GM12891 (cell line): ENCODE measurements at regions not wholly inside any gene's neighbourhood (a gene's known extent, or its start where the extent isn't known, plus 50 kb on each side); places are given as distances from the start of the nearest gene placed in this dataset.

ENCODE experiments used
- DNase-seq: peaks from one replicate; pipeline ENCODE4 v3.0.0; 2011; ENCODE audit warnings: low spot score; ENCODE audit not compliant: insufficient read length
- FAIRE-seq: peaks from 2 replicates; lab custom pipeline; 2011; peaks lifted over from hg19 to GRCh38; lab: Jason Lieb, UNC
- PAX5 ChIP-seq: IDR thresholded peaks from 2 replicates; pipeline ENCODE4 v1.6.1; 2011; ENCODE audit warnings: low read length, moderate library complexity, mild to moderate bottlenecking; ENCODE audit not compliant: insufficient read depth, severe bottlenecking
- POLR2A ChIP-seq: IDR thresholded peaks from 2 replicates; pipeline ENCODE4 v1.6.1; 2011; ENCODE audit warnings: low read depth, low read length, control low read depth
- POLR2AphosphoS5 ChIP-seq: IDR thresholded peaks from 2 replicates; pipeline ENCODE4 v1.6.1; 2011; ENCODE audit warnings: low read depth, low read length, control low read depth
- POU2F2 ChIP-seq: IDR thresholded peaks from 2 replicates; pipeline ENCODE4 v1.6.1; 2011; ENCODE audit warnings: low read depth, mild to moderate bottlenecking, control low read depth, low read length, moderate library complexity
- SPI1 ChIP-seq: IDR thresholded peaks from 2 replicates; pipeline ENCODE4 v1.6.1; 2011; ENCODE audit warnings: low read depth, low read length, control low read depth
- TAF1 ChIP-seq: IDR thresholded peaks from 2 replicates; pipeline ENCODE4 v1.6.1; 2011; ENCODE audit warnings: low read depth, low read length, control low read depth

GRCh38 chr18:67305466-67305865 lies 211.1 kb downstream of the DSEL start:
- TF ChIP-seq POU2F2 (no peak), POLR2AphosphoS5 (no peak), PAX5 (no peak), TAF1 (no peak), POLR2A (no peak), SPI1 (no peak)
- FAIRE-seq: no peak
- DNase-seq: no peak

- DNase-seq: no peak
- FAIRE-seq: no peak
Observed at GRCh38 chr18:67302043-67302442, 214.5 kb downstream of the DSEL start.

GRCh38 chr18:67301592-67301991 lies 214.9 kb downstream of the DSEL start:
- DNase-seq: no peak
- TF ChIP-seq PAX5: no peak
- TF ChIP-seq TAF1: no peak
- no peak for TF ChIP-seq POLR2A
- no peak for TF ChIP-seq POLR2AphosphoS5
- FAIRE-seq: no peak

More at GRCh38 chr18:67302043-67302442, 214.5 kb downstream of the DSEL start:
- TF ChIP-seq POLR2AphosphoS5 (no peak), POU2F2 (no peak), POLR2A (no peak), TAF1 (no peak), SPI1 (no peak), PAX5 (no peak)

- DNase-seq (no peak), FAIRE-seq (no peak)
- TF ChIP-seq POU2F2 (no peak), PAX5 (no peak), TAF1 (no peak), POLR2A (no peak), SPI1 (no peak)
Observed at GRCh38 chr18:67300498-67300897, 216.0 kb downstream of the DSEL start.

- TF ChIP-seq POLR2A (no peak), POU2F2 (no peak), PAX5 (no peak), SPI1 (no peak), POLR2AphosphoS5 (no peak), TAF1 (no peak)
- DNase-seq (no peak), FAIRE-seq (no peak)
Observed at GRCh38 chr18:67292814-67293213, 223.7 kb downstream of the DSEL start.

GRCh38 chr18:67290421-67290820 lies 226.1 kb downstream of the DSEL start:
- no peak for DNase-seq
- TF ChIP-seq TAF1 (no peak), POLR2A (no peak), POU2F2 (no peak), PAX5 (no peak), POLR2AphosphoS5 (no peak), SPI1 (no peak)
- FAIRE-seq: no peak

- DNase-seq (no peak), FAIRE-seq (no peak)
- TF ChIP-seq TAF1 (no peak), POLR2AphosphoS5 (no peak), POLR2A (no peak), POU2F2 (no peak)
Observed at GRCh38 chr18:67285583-67285982, 230.9 kb downstream of the DSEL start.

- no peak for DNase-seq
- no peak for FAIRE-seq
- TF ChIP-seq POLR2AphosphoS5: no peak
- no peak for TF ChIP-seq SPI1
Observed at GRCh38 chr18:67282796-67283195, 233.7 kb downstream of the DSEL start.

- TF ChIP-seq POLR2AphosphoS5 (no peak), POLR2A (no peak), SPI1 (no peak), POU2F2 (no peak), PAX5 (no peak), TAF1 (no peak)
- FAIRE-seq: no peak
Observed at GRCh38 chr18:67281746-67282145, 234.8 kb downstream of the DSEL start.

GRCh38 chr18:67280486-67281242 lies 235.9 kb downstream of the DSEL start:
- TF ChIP-seq SPI1: no peak
- no peak for TF ChIP-seq POLR2A
- TF ChIP-seq PAX5: no peak
- no peak for TF ChIP-seq POLR2AphosphoS5
- TF ChIP-seq TAF1: no peak
- TF ChIP-seq POU2F2: no peak
- no peak for FAIRE-seq
- no peak for DNase-seq

More at GRCh38 chr18:67281746-67282145, 234.8 kb downstream of the DSEL start:
- no peak for DNase-seq

- DNase-seq (no peak), FAIRE-seq (no peak)
- TF ChIP-seq POLR2AphosphoS5: no peak
- TF ChIP-seq TAF1: no peak
- TF ChIP-seq POLR2A: no peak
- TF ChIP-seq SPI1: no peak
- no peak for TF ChIP-seq PAX5
- TF ChIP-seq POU2F2: no peak
Observed at GRCh38 chr18:67279988-67280387, 236.5 kb downstream of the DSEL start.
